Iris pigment epithelial cell (primary cell): ENCODE measurements at regions not wholly inside any gene's neighbourhood (a gene's known extent, or its start where the extent isn't known, plus 50 kb on each side); places are given as distances from the start of the nearest gene placed in this dataset.
A peak's percentile ranks its signal among the peaks of the same experiment; 100 is the strongest.
"Not testable (repeated sequence)": the region's sequence is repeated elsewhere in the genome, so short reads cannot be mapped to it uniquely, and the experiment has no call there.

Source experiments
- DNase-seq: peaks from one replicate; pipeline ENCODE4 v3.0.0-alpha.2; 2011; ENCODE audit warnings: low read depth

- not testable (repeated sequence) for DNase-seq
Observed at GRCh38 chr14:36411951-36412350, 91.5 kb upstream of the MBIP start.

GRCh38 chr14:36408388-36408787 lies 88.0 kb upstream of the MBIP start:
- DNase-seq: no peak

GRCh38 chr14:36405589-36406274 lies 85.3 kb upstream of the MBIP start:
- no peak for DNase-seq

GRCh38 chr14:36402867-36403266 lies 82.4 kb upstream of the MBIP start:
- DNase-seq: no peak

GRCh38 chr14:36398463-36399291 lies 78.2 kb upstream of the MBIP start:
- no peak for DNase-seq

- no peak for DNase-seq
Observed at GRCh38 chr14:36397357-36397756, 76.9 kb upstream of the MBIP start.

GRCh38 chr14:36396798-36397197 lies 76.4 kb upstream of the MBIP start:
- DNase-seq: no peak

- DNase-seq: no peak
Observed at GRCh38 chr14:36394593-36394992, 74.2 kb upstream of the MBIP start.

- no peak for DNase-seq
Observed at GRCh38 chr14:36390718-36391117, 70.3 kb upstream of the MBIP start.

GRCh38 chr14:36383767-36384431 lies 63.5 kb upstream of the MBIP start:
- no peak for DNase-seq

GRCh38 chr14:36373982-36374673 lies 53.7 kb upstream of the MBIP start:
- peak; percentile 77 for DNase-seq
